ENCODE measurements at regions not wholly inside any gene's neighbourhood (a gene's known extent, or its start where the extent isn't known, plus 50 kb on each side); places are given as distances from the start of the nearest gene placed in this dataset.

GRCh38 chr5:58261605-58262004 is 198.3 kb downstream of the PLK2 start:
- H3K4me3 ChIP-seq (ENCODE audit: low read depth, low read length), result no peak overlapping the region
- no peak for DNase-seq (ENCODE audit: low read depth)
- no peak for TF ChIP-seq MAX (IDR thresholded peaks at IDR 0.05; ENCODE audit: low read depth, low read length)
- no peak for TF ChIP-seq CTCF (IDR thresholded peaks at IDR 0.05; ENCODE audit: low read depth, low read length)
- TF ChIP-seq POLR2A (IDR thresholded peaks at IDR 0.05; ENCODE audit: extremely low read depth, insufficient read length), result no peak
- TF ChIP-seq MYC (IDR thresholded peaks at IDR 0.05; ENCODE audit: low read depth, low read length), result no peak

DNA sequence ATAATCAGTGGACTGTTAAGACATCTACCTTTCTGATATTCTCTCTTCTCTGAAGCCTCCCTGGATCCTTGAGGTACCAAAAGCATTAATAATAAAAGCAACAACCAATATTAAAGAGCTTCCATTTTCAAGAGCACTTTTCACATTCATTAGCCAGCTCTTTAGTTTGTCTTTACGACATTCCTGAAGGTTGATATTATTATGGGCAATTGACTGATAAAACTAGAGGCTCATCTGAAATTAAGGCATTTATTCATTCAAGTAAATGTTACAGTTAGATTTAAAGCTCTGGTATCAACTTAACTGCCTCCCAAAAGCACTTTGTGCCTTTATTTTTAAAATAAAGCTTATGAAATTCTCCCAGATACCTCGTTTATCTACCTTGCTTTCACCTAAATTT is 199.6 kb downstream of the PLK2 start:
- no peak overlapping the region for H3K4me3 ChIP-seq (ENCODE audit: low read depth, low read length)
- no peak for DNase-seq (ENCODE audit: low read depth)
- TF ChIP-seq POLR2A (IDR thresholded peaks at IDR 0.05; ENCODE audit: extremely low read depth, insufficient read length) (no peak), MAX (IDR thresholded peaks at IDR 0.05; ENCODE audit: low read depth, low read length) (no peak), CTCF (IDR thresholded peaks at IDR 0.05; ENCODE audit: low read depth, low read length) (no peak), MYC (IDR thresholded peaks at IDR 0.05; ENCODE audit: low read depth, low read length) (no peak)

DNA sequence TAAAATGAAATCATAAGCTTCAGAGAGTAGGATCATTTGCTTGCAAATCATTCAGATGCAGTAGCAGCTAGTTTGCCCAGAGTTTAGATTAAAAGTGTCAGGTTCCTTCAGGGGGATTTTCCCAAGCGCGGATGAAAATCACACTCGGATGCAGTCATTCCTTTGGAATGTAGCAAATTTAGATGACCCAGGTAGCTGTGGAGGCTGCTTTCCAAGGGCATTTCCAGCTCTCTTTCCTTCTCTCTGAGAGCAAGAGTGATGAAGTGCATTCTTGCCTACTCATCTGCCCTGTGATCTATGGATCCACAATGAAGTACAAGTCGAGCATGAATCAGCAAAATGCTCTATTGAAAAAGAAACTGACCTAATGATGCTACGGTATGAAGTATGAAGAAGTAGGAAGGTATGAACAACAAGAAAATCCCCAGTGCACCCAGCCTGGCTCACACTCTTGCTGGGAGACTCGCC is 200.2 kb downstream of the PLK2 start:
- H3K4me3 ChIP-seq (ENCODE audit: low read depth, low read length), result no peak overlapping the region
- DNase-seq (ENCODE audit: low read depth), result no peak
- TF ChIP-seq CTCF (IDR thresholded peaks at IDR 0.05; ENCODE audit: low read depth, low read length), result no peak
- no peak for TF ChIP-seq POLR2A (IDR thresholded peaks at IDR 0.05; ENCODE audit: extremely low read depth, insufficient read length)
- no peak for TF ChIP-seq MYC (IDR thresholded peaks at IDR 0.05; ENCODE audit: low read depth, low read length)
- TF ChIP-seq MAX (IDR thresholded peaks at IDR 0.05; ENCODE audit: low read depth, low read length), result no peak

DNA sequence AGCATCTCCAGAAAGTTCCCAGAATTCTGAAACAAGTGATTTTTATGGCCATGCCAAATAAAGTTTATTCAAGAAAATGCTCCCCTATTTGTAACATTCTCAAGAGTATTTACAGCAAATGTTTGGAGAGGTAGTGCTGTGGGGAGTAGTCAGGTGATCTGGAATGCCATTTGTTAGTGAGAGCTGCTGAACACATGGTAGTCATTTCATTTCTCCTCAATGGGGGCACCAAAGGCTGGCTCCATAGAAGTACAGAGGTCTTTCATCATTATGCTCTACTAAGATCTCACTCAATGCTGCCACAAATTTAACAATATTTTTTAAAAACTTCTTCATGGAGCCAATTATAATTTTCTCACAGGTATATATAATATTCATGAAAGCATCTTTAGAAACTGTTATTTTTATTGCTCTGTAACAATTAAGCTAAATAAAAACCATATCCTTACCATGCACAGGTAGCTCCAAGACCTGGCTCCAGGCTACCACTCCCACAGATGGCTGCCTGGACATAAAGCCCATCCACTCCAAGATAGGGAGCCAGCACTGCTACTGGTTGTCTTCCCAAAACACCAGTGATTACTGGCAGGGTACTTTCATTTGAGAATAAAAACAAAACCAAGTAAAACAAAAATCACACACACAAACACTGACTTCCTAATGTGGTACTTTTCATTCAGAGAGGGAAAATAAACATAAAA is 200.8 kb downstream of the PLK2 start:
- TF ChIP-seq POLR2A (IDR thresholded peaks at IDR 0.05; ENCODE audit: extremely low read depth, insufficient read length), result no peak
- TF ChIP-seq MYC (IDR thresholded peaks at IDR 0.05; ENCODE audit: low read depth, low read length), result no peak
- no peak for TF ChIP-seq CTCF (IDR thresholded peaks at IDR 0.05; ENCODE audit: low read depth, low read length)
- TF ChIP-seq MAX (IDR thresholded peaks at IDR 0.05; ENCODE audit: low read depth, low read length), result no peak
- DNase-seq (ENCODE audit: low read depth), result no peak
- H3K4me3 ChIP-seq (ENCODE audit: low read depth, low read length), result no peak overlapping the region

DNA sequence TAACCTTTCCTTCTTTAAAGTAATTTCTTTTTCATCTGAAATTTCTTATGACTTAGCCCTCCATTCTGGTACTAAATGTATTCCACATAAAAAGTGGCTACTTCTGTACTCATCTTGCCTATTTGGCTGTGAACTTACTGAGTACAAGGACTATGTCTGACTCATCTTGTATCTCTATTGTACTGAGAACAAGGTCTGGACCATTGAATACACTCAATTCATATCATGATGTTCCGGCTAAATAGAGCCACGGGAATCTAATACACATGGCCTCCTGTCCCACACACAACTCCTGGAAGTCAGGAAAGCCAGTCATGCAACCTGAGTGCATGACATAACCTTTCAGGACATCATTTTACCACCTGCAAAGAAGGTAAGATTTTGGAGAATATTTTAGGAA is 203.9 kb downstream of the PLK2 start:
- TF ChIP-seq CTCF (IDR thresholded peaks at IDR 0.05; ENCODE audit: low read depth, low read length) (no peak), MYC (IDR thresholded peaks at IDR 0.05; ENCODE audit: low read depth, low read length) (no peak), MAX (IDR thresholded peaks at IDR 0.05; ENCODE audit: low read depth, low read length) (no peak), POLR2A (IDR thresholded peaks at IDR 0.05; ENCODE audit: extremely low read depth, insufficient read length) (no peak)
- DNase-seq (ENCODE audit: low read depth), result no peak

More for the DNA sequence above, 203.9 kb downstream of the PLK2 start:
- H3K4me3 ChIP-seq (ENCODE audit: low read depth, low read length), result no peak overlapping the region
